ENCODE measurements at regions not wholly inside any gene's neighbourhood (a gene's known extent, or its start where the extent isn't known, plus 50 kb on each side); places are given as distances from the start of the nearest gene placed in this dataset.

GRCh38 chr12:40162033-40162432, 56.2 kb upstream of the SLC2A13 start:
- no peak for TF ChIP-seq CTCF (IDR thresholded peaks at IDR 0.05)
- no peak for TF ChIP-seq POLR2A (IDR thresholded peaks at IDR 0.05)

All from thyroid gland (tissue), 4 donors.